PFSK-1 (cell line): ENCODE measurements at regions not wholly inside any gene's neighbourhood (a gene's known extent, or its start where the extent isn't known, plus 50 kb on each side); places are given as distances from the start of the nearest gene placed in this dataset.

ENCODE experiments used
- FOXP2 ChIP-seq: optimal IDR thresholded peaks from 2 replicates; pipeline ENCODE3; 2011; ENCODE audit warnings: borderline replicate concordance, control low read depth, inconsistent platforms; ENCODE audit not compliant: insufficient read depth; ENCODE audit errors: extremely low read length, extremely low read depth
- POLR2AphosphoS5 ChIP-seq: IDR thresholded peaks from 2 replicates; pipeline ENCODE4 v1.6.1; 2012; ENCODE audit warnings: low read depth, mild to moderate bottlenecking, control low read depth, low read length, moderate library complexity
- REST ChIP-seq, 2 experiments: IDR thresholded peaks; 2 replicates each; pipeline versions ENCODE4 v1.6.1 to v1.8.0; 2011 to 2012; ENCODE audit warnings: low read depth in 2 of 2, low read length in 2 of 2, control low read depth in 1 of 2, inconsistent platforms in 1 of 2, mild to moderate bottlenecking in 1 of 2, moderate library complexity in 1 of 2; ENCODE audit not compliant: insufficient read depth in 1 of 2
- SIN3A ChIP-seq: IDR thresholded peaks from 2 replicates; pipeline ENCODE4 v1.6.1; 2012; ENCODE audit warnings: mild to moderate bottlenecking, low read length, moderate library complexity, borderline replicate concordance; ENCODE audit not compliant: insufficient read depth
- TAF1 ChIP-seq: IDR thresholded peaks from 2 replicates; pipeline ENCODE4 v1.6.1; 2012; ENCODE audit warnings: low read length, control low read depth, borderline replicate concordance; ENCODE audit not compliant: insufficient read depth

- TF ChIP-seq SIN3A (no peak), REST (IDR thresholded peaks at IDR 0.05; ENCODE audit: insufficient read depth in 1 of 2, low read depth in 2 of 2, low read length in 2 of 2) (no peak), FOXP2 (no peak), POLR2AphosphoS5 (no peak), TAF1 (no peak)
These were observed 365.9 kb downstream of the JRKL start for GRCh38 chr11:96755752-96756151.
